BJ (cell line): ENCODE measurements at regions not wholly inside any gene's neighbourhood (a gene's known extent, or its start where the extent isn't known, plus 50 kb on each side); places are given as distances from the start of the nearest gene placed in this dataset.

Experiments
- CTCF ChIA-PET: fragments of 350-600 bp; formaldehyde crosslinking; extraction: SDS; loops from one replicate; lab custom pipeline; 2021; ENCODE audit warnings: antibody characterized with exemption, inconsistent platforms; lab: Yijun Ruan, JAX
- POLR2A ChIA-PET: fragments of 300-600 bp; sonication (Branson Sonifier 250); formaldehyde crosslinking; extraction: SDS; loops from one replicate; lab custom pipeline; 2021; ENCODE audit warnings: antibody characterized with exemption; lab: Charles Lee
- DNase-seq: peaks from one replicate; pipeline ENCODE4 v3.0.0-alpha.2; 2011; ENCODE audit warnings: low read depth
- H3K27me3 ChIP-seq: 2 replicates; pipeline ENCODE4 v1.6.0; 2011; ENCODE audit warnings: low read length; ENCODE audit not compliant: control insufficient read depth, insufficient read depth
- H3K36me3 ChIP-seq: 2 replicates; pipeline ENCODE4 v1.5.1; 2011; ENCODE audit warnings: low read length; ENCODE audit not compliant: control insufficient read depth, insufficient read depth
- H3K4me3 ChIP-seq: 2 replicates; pipeline ENCODE4 v1.5.1; 2011; ENCODE audit warnings: low read depth, mild to moderate bottlenecking, control low read depth, low read length
- CTCF ChIP-seq: IDR thresholded peaks from 2 replicates; pipeline ENCODE4 v1.5.1; 2011; ENCODE audit warnings: low read depth, mild to moderate bottlenecking, control low read depth, inconsistent platforms, low read length, moderate library complexity; ENCODE audit not compliant: insufficient read depth

GRCh38 chr10:78304091-78305045 is 270.7 kb downstream of the RPS24 start:
- Histone ChIP-seq H3K36me3 (no peaks in the 10 kb centered on the region), H3K27me3 (no peaks in the 10 kb centered on the region), H3K4me3 (no peak overlapping the region)
- CTCF ChIA-PET: interaction anchor here (0.7 to 1.5 kb wide), 6 partner anchors 11 to 257 kb away, joined by 3 to 5 read pairs (median 3); no protein-coding TSS in a partner anchor
- DNase-seq: no peak
- POLR2A ChIA-PET: no interaction called here
- TF ChIP-seq CTCF: no peak

GRCh38 chr10:78305311-78305710 is 271.6 kb downstream of the RPS24 start:
- H3K27me3 ChIP-seq: no peaks in the 10 kb centered on the region
- ChIA-PET POLR2A (no interaction called here), CTCF (interaction anchor here (0.6 to 1.5 kb wide), 6 partner anchors 11 to 891 kb away, joined by 3 to 5 read pairs (median 3); no protein-coding TSS in a partner anchor)
- no peaks in the 10 kb centered on the region for H3K36me3 ChIP-seq
- DNase-seq: no peak
- no peak for TF ChIP-seq CTCF
- no peak overlapping the region for H3K4me3 ChIP-seq

- no peak overlapping the region for H3K4me3 ChIP-seq
- no peaks in the 10 kb centered on the region for H3K36me3 ChIP-seq
- ChIA-PET POLR2A (no interaction called here), CTCF (interaction anchor here (0.9 to 1.3 kb wide), 2 partner anchors 56 to 888 kb away, joined by 3 read pairs; no protein-coding TSS in a partner anchor)
- TF ChIP-seq CTCF: no peak
- no peak for DNase-seq
- H3K27me3 ChIP-seq: no peaks in the 10 kb centered on the region
Measured at GRCh38 chr10:78306358-78306757, 272.7 kb downstream of the RPS24 start.

GRCh38 chr10:78307576-78307975 is 273.9 kb downstream of the RPS24 start:
- ChIA-PET POLR2A (no interaction called here), CTCF (no interaction called here)
- H3K36me3 ChIP-seq: no peaks in the 10 kb centered on the region
- DNase-seq: no peak
- no peak overlapping the region for H3K4me3 ChIP-seq
- H3K27me3 ChIP-seq: no peaks in the 10 kb centered on the region
- TF ChIP-seq CTCF: no peak

GRCh38 chr10:78309536-78310237 is 276.0 kb downstream of the RPS24 start:
- DNase-seq: no peak
- CTCF ChIA-PET: no interaction called here
- H3K36me3 ChIP-seq: no peaks in the 10 kb centered on the region
- POLR2A ChIA-PET: no interaction called here
- H3K27me3 ChIP-seq: no peaks in the 10 kb centered on the region
- no peak for TF ChIP-seq CTCF
- H3K4me3 ChIP-seq: no peak overlapping the region
